HFF-Myc (cell line): ENCODE measurements at regions not wholly inside any gene's neighbourhood (a gene's known extent, or its start where the extent isn't known, plus 50 kb on each side); places are given as distances from the start of the nearest gene placed in this dataset.

Experiments used
- DNase-seq: peaks from one replicate; pipeline ENCODE4 v3.0.0-alpha.2; 2011; ENCODE audit warnings: low read depth; ENCODE audit errors: extremely low read depth
- H3K4me3 ChIP-seq: replicated peaks from 2 replicates; pipeline ENCODE4 v1.5.1; 2011; ENCODE audit warnings: low read depth, mild to moderate bottlenecking, control low read depth, low read length
- CTCF ChIP-seq: IDR thresholded peaks from 2 replicates; pipeline ENCODE4 v1.5.1; 2012; ENCODE audit warnings: mild to moderate bottlenecking, low read depth, low read length, control low read depth; ENCODE audit errors: missing control alignments

- no peak for DNase-seq
- TF ChIP-seq CTCF = no peak
- H3K4me3 ChIP-seq = no peak overlapping the region
Observed at GRCh38 chr5:152676196-152676595, 271.1 kb upstream of the NMUR2 start.

GRCh38 chr5:152683205-152683604 lies 278.1 kb upstream of the NMUR2 start:
- no peak for TF ChIP-seq CTCF
- no peak overlapping the region for H3K4me3 ChIP-seq
- no peak for DNase-seq

- TF ChIP-seq CTCF = no peak
- H3K4me3 ChIP-seq = no peak overlapping the region
- DNase-seq = no peak
Observed at GRCh38 chr5:152686931-152687330, 281.9 kb upstream of the NMUR2 start.

- no peak overlapping the region for H3K4me3 ChIP-seq
- peak; percentile 58 for DNase-seq
- TF ChIP-seq CTCF = no peak
Observed at GRCh38 chr5:152688561-152689249, 283.6 kb upstream of the NMUR2 start.

- DNase-seq = no peak
- TF ChIP-seq CTCF = no peak
- no peak overlapping the region for H3K4me3 ChIP-seq
Observed at GRCh38 chr5:152689250-152689711, 284.2 kb upstream of the NMUR2 start.

GRCh38 chr5:152694231-152694630 lies 289.2 kb upstream of the NMUR2 start:
- no peak overlapping the region for H3K4me3 ChIP-seq
- DNase-seq = no peak
- TF ChIP-seq CTCF = no peak

- H3K4me3 ChIP-seq = no peak overlapping the region
- TF ChIP-seq CTCF = no peak
- DNase-seq = no peak
Observed at GRCh38 chr5:152701305-152701949, 296.3 kb upstream of the NMUR2 start.
